Erythroblast (primary cell): ENCODE measurements at regions not wholly inside any gene's neighbourhood (a gene's known extent, or its start where the extent isn't known, plus 50 kb on each side); places are given as distances from the start of the nearest gene placed in this dataset.

Source experiments
- GATA1 ChIP-seq: IDR thresholded peaks from 2 replicates; pipeline ENCODE4 v1.6.1; 2011; ENCODE audit warnings: low read depth, mild to moderate bottlenecking, control low read depth, low read length, moderate library complexity
- POLR2A ChIP-seq: IDR thresholded peaks from 2 replicates; pipeline ENCODE4 v1.6.1; 2011; ENCODE audit warnings: mild to moderate bottlenecking, low read length

DNA sequence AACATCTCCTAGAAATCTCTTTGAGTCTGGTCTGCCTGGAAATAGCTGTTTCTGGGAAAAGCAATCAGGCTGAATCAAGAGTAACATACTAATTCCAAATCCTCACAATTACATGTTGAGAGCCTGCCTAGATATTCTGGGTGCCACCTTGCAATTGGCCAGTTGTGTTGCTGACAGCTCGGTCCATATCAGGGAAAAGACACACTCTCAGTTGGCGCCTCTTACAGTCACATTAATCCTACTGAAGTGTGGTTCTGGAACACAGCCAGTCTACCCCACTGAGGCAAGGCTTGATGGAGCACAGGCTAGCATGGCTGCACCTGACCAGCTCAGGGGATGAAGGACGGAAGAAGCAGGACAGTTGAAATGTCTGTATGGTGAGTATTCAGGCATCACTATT is 121.4 kb upstream of the TAB2 start:
- TF ChIP-seq POLR2A = no peak
- no peak for TF ChIP-seq GATA1
